NCI-H146 treated with DMSO at 0.1 percent for 48 hours (cell line): ENCODE measurements at regions not wholly inside any gene's neighbourhood (a gene's known extent, or its start where the extent isn't known, plus 50 kb on each side); places are given as distances from the start of the nearest gene placed in this dataset.
"Not testable (repeated sequence)": the region's sequence is repeated elsewhere in the genome, so short reads cannot be mapped to it uniquely, and the experiment has no call there.

Experiments
- DNase-seq: peaks from one replicate; lab custom pipeline; 2025; ENCODE audit not compliant: unreplicated experiment; lab: John Stamatoyannopoulos, UW

DNA sequence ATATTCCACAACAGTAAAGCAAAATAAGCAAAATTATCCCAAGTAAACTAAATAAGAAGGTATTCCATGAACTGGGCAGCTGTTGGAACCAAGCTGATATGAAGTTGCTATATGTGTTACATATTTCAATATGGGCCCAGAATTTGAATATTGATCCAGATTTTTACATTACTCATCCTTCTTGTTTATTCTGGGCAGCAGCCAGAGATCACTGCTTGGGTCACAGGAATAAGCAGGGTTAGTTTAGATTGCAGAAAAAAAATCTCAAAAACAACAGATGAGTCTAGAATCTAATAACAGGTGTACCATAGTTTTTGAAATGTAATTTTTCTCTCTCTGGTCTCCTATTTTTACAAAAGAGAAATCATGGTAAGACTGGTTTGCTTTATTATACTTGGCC lies 171.5 kb upstream of the NAMPT start:
- DNase-seq = no peak

DNA sequence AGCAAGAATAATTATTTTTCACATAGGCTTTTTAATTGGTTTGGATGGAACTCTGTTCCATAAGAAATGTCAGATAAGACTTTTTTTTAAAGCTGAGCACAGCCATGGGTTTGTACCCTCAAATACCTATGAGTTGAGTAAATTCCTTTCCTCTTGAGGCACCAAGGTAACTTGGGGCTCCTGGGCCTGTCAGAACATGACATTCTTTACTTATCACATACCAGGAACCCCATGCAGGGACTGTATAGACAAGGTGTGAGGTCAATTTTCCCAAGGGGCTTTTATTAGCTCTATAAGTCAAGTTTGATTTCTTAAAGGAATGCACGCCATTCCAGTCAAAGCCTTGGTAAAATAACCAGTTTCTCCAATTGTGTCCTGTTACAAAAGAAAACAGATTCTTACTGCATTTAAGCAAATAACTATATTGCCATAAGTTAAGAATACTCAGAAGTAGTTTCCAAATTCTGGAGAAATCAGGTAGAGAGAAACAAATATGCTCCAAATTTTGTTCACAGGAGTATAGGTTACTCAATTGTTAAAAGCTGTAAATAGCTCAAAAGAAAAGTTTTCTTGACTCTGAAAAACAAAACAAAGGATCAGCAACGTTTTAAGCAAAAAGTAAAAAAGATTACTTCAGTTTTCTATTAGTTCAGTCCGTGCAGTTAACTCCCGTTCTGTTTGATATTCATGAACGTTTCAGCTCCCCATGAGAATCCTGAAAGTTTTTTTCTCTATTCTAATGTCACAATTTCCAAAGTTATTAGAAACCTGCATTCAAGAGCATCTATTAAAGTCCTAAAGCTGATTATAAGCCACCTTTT lies 167.5 kb upstream of the NAMPT start:
- DNase-seq = no peak

DNA sequence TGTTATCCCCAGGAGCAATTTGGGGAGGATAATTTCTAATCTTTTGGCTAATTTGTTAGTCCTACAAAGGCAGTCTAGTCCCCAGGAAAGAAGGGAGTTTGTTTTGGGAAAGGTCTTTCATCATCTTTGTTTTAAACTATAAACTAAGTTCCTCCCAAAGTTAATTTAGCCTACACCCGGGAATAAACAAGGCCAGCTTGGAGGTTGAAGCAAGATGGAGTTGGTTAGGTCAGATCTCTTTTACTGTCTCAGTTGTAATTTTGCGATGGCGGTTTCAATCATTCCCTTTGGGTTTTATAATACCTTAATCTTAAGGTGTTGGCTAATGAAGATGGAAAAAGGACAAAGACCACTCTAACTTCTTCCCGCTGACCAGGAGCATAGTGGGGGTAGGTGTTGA lies 166.4 kb upstream of the NAMPT start:
- no peak for DNase-seq

DNA sequence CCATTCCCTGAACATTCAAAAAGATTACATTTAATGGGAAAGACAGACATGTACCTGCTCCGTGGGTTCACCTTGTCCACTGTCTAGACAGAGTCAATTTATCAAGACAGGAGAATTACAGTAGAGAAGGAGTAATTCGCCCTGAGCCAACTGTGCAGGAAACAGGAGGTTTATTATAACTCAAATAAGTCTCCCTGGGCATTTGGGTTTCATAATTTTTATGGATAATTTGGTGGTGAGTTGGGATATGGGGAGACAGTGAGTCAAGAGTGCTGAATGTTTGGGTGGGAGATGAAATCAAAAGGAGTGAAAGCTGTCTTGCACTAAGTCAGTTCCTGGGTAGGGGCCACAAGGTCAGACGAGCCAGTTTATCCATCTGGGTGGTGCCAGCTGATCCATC lies 165.9 kb upstream of the NAMPT start:
- DNase-seq = no peak

DNA sequence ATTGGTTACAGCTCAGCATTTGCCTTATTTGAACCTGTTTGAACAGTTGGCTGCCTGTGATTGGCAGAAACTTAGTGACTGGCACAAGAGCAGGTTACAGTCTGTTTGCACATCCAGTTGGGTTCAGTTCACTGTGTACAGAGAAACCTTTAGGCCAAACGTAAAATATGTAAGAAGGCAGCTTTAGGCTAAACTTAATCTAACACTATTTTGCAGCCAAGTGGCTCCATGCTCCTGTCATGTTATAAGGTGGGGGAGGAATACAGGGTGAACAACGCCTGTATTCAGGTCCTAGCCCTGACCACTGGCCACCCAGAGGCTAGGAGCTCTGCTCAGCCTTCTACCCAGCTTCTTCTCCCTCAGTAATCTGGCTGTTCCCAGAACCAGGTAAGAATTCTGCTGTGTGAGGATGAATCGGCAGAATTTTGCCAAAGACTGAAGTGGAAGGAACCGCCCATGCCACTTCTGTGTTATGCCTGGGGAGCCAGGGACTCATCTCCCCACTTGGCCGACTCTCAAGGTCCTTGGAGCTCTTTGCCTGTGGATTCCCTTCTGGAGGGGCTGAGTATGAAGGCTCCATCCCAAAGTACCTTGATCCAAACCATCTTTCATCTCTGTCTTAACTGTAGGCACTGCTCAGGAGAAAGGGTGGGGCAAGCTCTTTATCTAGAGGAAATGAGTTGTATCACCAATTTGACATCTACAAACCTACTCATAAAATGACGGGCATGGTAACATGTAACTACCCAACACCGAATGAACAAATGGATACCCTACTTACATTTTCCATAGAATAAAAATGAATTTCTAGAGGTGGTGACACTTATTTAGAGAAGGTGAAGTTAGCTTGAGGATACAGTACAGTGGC lies 164.4 kb upstream of the NAMPT start:
- no peak for DNase-seq

DNA sequence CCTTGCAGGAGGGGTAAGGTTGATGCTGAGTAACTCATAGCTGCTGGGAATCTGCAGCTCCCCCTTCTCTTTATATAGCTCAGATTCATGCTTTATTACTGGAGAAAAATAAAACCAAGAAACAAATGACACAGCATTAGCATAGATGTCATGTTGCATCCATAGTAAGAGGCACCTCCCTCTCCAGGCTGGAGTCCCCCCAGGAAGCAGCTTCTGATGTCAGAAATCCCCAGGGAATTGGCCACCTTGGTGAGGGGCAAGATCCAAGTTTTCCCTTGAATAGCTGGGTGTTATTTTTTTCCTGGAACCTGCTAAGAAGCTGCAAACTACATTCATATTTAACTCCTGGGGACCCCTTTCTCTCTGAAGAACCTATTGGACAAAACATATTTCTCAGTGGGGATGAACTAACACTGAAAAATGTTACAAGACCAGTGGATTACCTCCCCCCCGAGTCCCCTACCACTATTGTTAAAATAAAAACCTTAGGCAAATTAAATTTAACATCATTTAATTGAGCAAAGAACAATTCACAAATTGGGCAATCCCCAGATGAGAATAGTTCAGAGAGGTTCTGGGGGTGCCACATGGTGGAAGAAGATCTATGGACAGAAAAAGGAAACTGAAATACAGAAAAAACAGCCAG lies 163.7 kb upstream of the NAMPT start:
- DNase-seq = no peak

DNA sequence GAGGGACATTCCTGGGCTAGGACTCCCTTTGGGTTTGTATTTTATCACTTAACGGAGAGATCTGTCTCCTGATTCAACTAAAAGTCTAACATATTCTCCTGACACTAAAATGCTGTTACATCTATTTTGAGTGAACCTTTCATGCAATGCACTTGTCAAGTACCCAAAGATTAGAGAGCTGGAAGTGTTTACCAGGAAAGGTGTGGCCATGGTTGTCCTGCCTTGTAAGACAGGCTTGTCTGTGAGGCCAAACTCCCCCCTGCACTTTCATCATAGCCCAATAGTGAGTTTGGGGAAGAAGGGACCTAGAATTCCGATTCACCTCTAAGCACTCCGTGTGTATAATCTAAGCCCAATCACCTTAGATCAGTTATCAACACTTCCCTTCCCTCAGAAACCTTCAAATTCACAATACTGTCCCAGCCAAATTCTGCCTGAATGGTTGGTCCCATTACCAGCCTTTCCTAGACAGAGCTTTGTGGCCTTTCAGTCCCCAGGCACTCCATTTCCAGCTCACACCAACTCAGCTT lies 162.6 kb upstream of the NAMPT start:
- DNase-seq = no peak

DNA sequence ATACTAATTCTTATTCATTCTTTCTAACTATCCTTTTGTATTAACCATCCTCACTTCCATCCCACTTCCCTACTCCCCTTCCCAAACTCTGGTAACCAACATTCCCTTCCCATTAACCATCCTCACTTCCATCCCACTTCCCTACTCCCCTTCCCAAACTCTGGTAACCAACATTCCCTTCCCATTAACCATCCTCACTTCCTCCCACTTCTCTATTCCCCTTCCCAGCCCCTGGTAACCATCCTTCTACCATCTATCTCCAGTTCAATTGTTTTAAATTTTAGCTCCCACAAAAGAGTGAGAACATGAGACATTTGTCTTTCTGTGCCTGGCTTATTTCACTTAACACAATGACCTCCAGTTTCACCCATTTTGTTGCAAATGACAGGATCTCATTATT lies 160.6 kb upstream of the NAMPT start:
- DNase-seq = not testable (repeated sequence)

DNA sequence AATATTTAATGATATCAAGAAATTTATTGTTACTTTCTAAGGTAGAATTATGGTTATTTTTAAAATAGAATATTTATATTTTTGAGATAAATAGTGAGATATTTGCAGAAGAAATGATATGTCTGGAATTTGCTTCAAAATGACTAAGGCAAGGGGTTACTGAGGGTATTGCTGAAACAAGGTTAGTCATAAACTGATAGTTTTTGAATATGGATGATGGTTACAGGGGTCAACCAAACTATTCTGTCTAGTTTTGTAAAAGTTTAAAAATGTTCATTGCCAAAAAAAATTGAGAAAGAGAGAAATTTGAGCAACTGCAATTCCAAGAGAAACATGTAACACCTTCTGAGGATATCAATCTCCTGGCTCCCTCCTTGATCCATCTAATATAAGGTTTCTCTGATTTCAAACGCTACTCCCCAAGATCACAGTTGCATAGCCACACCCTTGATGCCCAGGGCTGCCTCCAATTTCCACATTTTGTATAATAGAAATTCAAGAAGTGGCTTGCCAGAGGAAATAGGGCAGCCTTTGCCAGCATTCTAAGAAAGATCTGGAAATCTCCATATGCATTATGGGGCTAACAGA lies 159.4 kb upstream of the NAMPT start:
- no peak for DNase-seq

DNA sequence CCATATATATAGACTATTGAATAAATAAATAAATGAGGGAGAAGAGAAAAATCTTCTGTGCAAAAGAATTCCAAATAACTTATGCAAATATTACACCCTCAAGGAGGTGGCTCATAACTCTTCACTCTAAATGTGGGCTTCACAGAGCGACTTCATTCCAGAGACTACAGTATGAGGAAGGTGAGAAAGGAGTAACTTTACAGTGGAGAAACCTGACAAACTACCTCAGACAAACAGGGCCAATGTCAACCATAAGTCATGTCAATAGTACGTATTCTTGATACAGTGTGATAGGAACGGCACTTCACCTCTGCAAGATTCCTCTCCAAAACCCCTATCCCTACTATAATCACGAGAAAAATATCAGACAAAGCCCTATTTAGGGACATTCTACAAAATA lies 158.4 kb upstream of the NAMPT start:
- DNase-seq = no peak

DNA sequence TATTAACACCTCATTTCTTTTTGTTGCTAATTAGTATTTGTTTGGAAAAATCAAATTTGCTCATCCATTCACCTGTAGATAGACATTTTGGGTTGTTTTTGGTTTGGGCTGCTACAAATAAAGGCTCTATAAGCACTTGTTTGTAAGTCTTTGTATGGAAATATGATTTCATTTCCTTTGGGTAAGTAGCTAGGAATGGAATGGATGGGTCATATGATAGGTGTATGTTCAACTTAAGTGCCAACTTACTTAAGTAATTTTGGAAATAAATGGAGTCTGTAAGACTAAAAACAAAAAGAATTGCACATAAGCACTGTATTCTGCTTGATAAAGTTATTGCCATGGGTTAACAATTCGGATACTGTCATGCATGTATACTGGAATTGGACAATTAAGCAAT lies 157.7 kb upstream of the NAMPT start:
- no peak for DNase-seq

DNA sequence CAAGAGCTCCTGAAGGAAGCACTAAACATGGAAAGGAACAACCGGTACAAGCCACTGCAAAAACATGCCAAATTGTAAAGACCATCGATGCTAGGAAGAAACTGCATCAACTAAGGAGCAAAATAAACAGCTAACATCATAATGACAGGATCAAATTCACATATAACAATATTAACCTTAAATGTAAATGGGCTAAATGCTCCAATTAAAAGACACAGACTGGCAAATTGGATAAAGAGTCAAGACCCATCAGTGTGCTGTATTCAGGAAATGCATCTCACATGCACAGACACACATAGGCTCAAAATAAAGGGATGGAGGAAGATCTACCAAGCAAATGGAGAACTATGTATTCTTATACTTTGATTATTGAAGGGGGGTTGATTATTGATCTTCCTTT lies 156.6 kb upstream of the NAMPT start:
- not testable (repeated sequence) for DNase-seq

DNA sequence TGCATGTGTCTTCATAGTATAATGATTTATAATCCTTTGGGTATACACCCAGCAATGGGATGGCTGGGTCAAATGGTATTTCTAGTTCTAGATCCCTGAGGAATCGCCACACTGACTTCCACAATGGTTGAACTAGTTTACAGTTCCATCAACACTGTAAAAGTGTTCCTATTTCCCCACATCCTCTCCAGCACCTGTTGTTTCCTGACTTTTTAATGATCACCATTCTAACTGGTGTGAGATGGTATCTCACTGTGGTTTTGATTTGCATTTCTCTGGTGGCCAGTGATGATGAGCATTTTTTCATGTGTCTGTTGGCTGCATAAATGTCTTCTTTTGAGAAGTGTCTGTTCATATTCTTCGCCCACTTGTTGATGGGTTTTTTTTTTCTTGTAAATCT lies 152.2 kb upstream of the NAMPT start:
- DNase-seq = not testable (repeated sequence)

DNA sequence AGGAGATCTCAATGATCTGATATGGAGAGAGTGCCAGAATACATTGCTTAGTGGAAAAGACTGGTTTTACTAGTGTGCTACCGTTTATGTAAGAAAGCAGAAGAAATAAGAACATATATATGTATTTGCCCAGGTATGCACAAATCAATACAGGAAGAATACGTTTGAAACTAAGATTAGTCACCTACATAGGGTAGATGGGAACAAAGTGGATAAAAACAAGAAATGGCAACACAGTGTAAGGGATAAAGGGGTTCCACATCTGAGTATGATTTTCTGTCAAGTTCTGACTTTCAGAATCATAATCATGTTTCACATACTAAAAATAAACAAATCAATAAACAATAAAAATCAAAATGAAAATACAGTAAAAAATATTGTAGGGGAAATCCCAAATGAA lies 148.6 kb upstream of the NAMPT start:
- DNase-seq = no peak

DNA sequence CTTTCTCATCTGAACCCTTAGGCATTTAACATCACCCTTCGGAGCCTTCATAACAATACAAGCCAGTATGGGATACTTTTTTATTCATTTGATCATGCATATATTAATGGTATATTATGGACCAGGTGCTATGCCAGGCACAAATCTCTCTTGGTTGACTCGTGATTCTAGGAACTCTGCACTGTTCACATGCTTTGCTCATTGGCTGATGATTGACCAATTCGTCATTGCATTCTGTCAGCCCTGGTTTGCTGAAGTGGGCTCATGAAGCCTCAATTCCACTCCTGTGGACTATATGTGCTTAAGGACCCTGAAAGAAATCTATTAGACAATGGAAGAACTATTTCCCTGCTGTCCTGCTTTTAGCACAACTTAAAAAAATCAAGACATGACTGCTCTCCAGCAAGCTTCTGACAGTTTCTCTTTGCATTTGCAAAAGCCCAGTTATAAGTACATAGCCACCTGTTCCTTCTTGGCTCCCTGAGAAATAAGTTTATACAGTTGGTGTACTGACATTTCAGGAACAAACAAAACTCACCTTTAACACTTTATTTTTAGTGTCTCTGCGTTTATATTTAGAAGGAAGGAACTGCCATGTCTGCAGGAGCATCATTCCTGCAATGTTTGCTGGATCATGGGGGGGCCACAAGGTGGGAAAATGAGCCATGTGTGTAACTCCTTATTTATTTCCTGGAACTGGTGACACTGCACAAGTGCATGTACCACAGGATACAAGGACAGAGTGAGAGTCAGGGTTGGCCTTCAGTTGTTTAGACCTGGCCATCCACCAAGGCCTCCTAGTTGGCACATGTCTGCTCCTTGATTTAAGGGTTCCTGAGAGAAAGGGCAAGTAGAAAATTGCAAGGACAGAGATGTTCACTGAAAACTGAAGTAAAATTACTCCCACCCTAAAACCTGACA lies 146.0 kb upstream of the NAMPT start:
- DNase-seq = no peak

DNA sequence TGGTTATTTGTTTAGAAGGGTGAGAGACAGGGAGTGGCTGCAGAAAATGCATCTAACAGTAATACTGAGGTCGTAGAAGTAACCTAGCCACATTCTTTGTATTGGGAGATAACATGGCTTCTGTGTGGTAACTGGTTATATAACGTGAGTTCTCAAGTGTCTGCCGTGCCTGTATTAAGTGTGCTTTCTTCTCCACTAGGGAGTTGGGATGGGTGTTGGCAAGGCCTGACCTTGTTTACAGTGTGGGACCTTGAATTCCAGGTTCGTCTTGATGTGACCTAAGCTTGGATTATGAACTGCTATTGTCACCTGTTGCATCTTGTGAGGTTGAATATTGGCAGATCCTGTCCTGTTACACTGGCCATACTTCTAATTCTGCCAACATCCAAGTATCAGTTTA lies 145.3 kb upstream of the NAMPT start:
- no peak for DNase-seq

DNA sequence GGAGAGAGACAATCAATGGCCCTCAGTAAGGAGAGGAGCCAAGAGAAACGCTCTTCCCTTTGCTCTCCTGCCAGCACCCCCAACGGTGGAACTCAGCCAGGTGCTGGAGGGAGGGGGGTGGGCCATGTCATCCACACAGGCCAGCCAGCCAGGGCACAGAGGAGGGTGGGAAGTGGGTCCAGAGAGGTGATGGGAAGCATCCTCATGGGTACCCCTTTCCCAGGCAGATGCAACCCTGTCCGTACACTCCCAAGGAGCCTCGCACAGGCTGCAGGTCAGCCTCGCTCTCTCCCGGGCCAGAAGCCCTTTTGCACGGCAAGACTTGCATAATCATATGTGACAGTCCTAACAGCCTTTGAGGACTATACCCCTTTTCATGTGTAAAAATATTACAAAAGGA lies 142.0 kb upstream of the NAMPT start:
- no peak for DNase-seq

DNA sequence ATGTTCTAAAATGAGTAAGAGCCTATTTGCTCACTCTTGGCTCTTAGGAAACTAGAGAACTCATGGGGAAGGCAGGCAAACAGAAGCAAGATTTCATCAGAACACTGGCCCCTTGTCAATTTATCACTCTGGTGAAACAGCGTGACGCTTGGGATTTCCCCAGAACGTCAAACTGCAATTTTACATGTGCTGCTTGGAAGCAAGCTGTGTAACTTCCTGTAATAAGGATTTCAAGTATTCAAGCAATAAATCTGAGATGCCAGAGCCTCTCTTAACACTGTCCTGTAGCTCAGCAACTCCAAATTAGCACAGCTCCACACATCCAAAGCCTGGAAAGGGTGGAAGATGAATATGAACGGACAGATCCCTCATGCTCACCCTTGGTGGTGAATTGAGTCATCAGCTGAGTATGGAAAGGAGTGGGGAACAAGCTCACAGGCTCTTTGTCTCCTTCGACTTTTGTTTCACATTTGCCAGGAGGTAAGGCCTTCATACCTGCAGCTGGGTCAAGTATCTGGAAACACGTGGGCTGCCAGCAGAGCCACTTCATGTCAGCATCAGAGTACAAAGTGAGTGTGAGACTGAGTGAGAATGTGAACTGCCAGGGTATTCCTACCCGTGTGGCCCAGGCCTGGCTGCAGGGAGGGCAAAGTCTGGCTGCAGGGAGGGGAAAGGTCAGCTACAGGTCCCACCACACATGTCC lies 140.4 kb upstream of the NAMPT start:
- no peak for DNase-seq

DNA sequence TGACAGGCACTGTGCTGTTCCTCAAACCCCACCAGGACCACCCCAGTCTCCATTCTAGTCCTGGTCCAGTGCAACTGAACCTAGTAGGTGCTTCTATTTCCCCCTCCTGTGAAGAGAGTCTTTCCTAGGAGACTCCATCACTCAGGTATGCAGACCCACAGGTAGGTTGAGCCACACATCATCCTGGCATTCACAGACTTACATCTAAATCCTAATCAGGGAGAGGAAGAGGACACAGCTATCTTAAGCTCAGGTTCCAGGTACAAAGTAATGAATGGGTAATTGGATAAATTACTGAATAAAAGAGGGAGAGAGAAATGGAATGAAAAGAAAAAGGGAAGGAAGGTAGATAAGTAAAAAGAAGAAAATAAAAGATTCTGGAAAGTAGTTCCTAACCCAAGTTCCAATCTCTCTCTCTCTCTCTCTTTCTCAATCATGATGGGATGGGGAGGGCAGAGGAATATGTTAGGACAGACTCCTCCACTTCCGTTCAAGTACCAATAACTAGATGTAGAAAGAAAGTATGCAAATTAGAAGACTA lies 139.8 kb upstream of the NAMPT start:
- no peak for DNase-seq
